Fibroblast of lung (primary cell): ENCODE measurements at regions not wholly inside any gene's neighbourhood (a gene's known extent, or its start where the extent isn't known, plus 50 kb on each side); places are given as distances from the start of the nearest gene placed in this dataset.

Experiments used
- DNase-seq, 2 donors: peaks; one replicate each; pipeline versions ENCODE4 v3.0.0 to v3.0.0-alpha.2; 2010; ENCODE audit warnings: low read depth in 2 of 2
- H2AFZ ChIP-seq: 2 replicates; pipeline ENCODE4 v1.5.1; 2012; ENCODE audit warnings: low read length, control low read depth, inconsistent platforms
- H3K27ac ChIP-seq: 2 replicates; pipeline ENCODE4 v1.5.1; 2011; ENCODE audit warnings: low read length, control low read depth; ENCODE audit not compliant: insufficient read depth
- H3K27me3 ChIP-seq: 2 replicates; pipeline ENCODE4 v1.5.1; 2011; ENCODE audit warnings: mild to moderate bottlenecking, low read length; ENCODE audit not compliant: control insufficient read depth, insufficient read depth
- H3K36me3 ChIP-seq: 2 replicates; pipeline ENCODE4 v1.5.1; 2011; ENCODE audit warnings: low read length; ENCODE audit not compliant: control insufficient read depth, insufficient read depth
- H3K4me1 ChIP-seq: 2 replicates; pipeline ENCODE4 v1.5.1; 2011; ENCODE audit warnings: low read length; ENCODE audit not compliant: control insufficient read depth, insufficient read depth; ENCODE audit errors: extremely low read depth
- H3K4me2 ChIP-seq: 2 replicates; pipeline ENCODE4 v1.5.1; 2011; ENCODE audit warnings: low read length, control low read depth; ENCODE audit not compliant: insufficient read depth; ENCODE audit errors: extremely low read depth
- H3K4me3 ChIP-seq, 4 experiments: fragments of 200-600 bp in 1 of 4; sonication (generic) in 1 of 4; replicated peaks in 1 of 4; 2 replicates each; pipeline ENCODE4 v1.5.1; 2011 to 2016; ENCODE audit warnings: low read length in 4 of 4, low read depth in 3 of 4, mild to moderate bottlenecking in 3 of 4, control low read depth in 2 of 4, inconsistent platforms in 1 of 4, mixed read lengths in 1 of 4; ENCODE audit not compliant: insufficient read depth in 1 of 4; ENCODE audit errors: control extremely low read depth in 1 of 4
- H3K79me2 ChIP-seq: 2 replicates; pipeline ENCODE4 v1.5.1; 2012; ENCODE audit warnings: mild to moderate bottlenecking, low read length, inconsistent platforms; ENCODE audit not compliant: control insufficient read depth, insufficient read depth
- H3K9ac ChIP-seq: 2 replicates; pipeline ENCODE4 v1.5.1; 2011; ENCODE audit warnings: mild to moderate bottlenecking, low read length, control low read depth; ENCODE audit not compliant: insufficient read depth
- H3K9me3 ChIP-seq: 2 replicates; pipeline ENCODE4 v1.5.1; 2012; ENCODE audit warnings: low read depth, low read length; ENCODE audit not compliant: control insufficient read depth, insufficient read depth
- H4K20me1 ChIP-seq: 2 replicates; pipeline ENCODE4 v1.5.1; 2011; ENCODE audit warnings: low read length; ENCODE audit not compliant: control insufficient read depth, insufficient read depth; ENCODE audit errors: extremely low read depth
- CTCF ChIP-seq, 2 donors: IDR thresholded peaks in 1 of 2; conservative IDR thresholded peaks in 1 of 2; 1 replicate in 1 of 2; 2 replicates in 1 of 2; pipeline ENCODE4 v1.5.1; 2011 to 2012; ENCODE audit warnings: low read length in 2 of 2, control low read depth in 1 of 2, inconsistent platforms in 1 of 2, low read depth in 1 of 2, mild to moderate bottlenecking in 1 of 2
- EZH2 ChIP-seq: IDR thresholded peaks from 2 replicates; pipeline ENCODE4 v1.5.1; 2012; ENCODE audit warnings: low read length, control low read depth, mild to moderate bottlenecking; ENCODE audit errors: missing control alignments

- no peaks in the 10 kb centered on the region for H3K79me2 ChIP-seq
- no peaks in the 10 kb centered on the region for H4K20me1 ChIP-seq
- no peak overlapping the region for H3K9ac ChIP-seq
- H3K4me3 ChIP-seq: no peak overlapping the region
- H3K4me2 ChIP-seq: no peak overlapping the region
- H2AFZ ChIP-seq: no peak overlapping the region
- H3K27ac ChIP-seq: no peak overlapping the region
- DNase-seq: no peak
- TF ChIP-seq EZH2 (no peak), CTCF (conservative IDR thresholded peaks at IDR 0.05 in 1 of 2, IDR thresholded peaks at IDR 0.05 in 1 of 2; ENCODE audit: low read depth in 1 of 2, low read length in 2 of 2) (no peak)
- no peaks in the 10 kb centered on the region for H3K36me3 ChIP-seq
- no peaks in the 10 kb centered on the region for H3K9me3 ChIP-seq
- no peaks in the 10 kb centered on the region for H3K4me1 ChIP-seq
- H3K27me3 ChIP-seq: no peaks in the 10 kb centered on the region
Measured at GRCh38 chr12:127781336-127781735, 485.6 kb upstream of the TMEM132C start.

GRCh38 chr12:127785540-127785939, 481.4 kb upstream of the TMEM132C start:
- Histone ChIP-seq H3K4me2 (no peak overlapping the region), H3K9me3 (no peaks in the 10 kb centered on the region), H2AFZ (no peak overlapping the region), H4K20me1 (no peaks in the 10 kb centered on the region), H3K27ac (no peak overlapping the region), H3K4me1 (no peaks in the 10 kb centered on the region), H3K79me2 (no peaks in the 10 kb centered on the region), H3K9ac (no peak overlapping the region), H3K36me3 (no peaks in the 10 kb centered on the region), H3K27me3 (no peaks in the 10 kb centered on the region), H3K4me3 (no peak overlapping the region)
- peak in 1 of 2 donors; percentile 79 for DNase-seq
- TF ChIP-seq EZH2 (no peak), CTCF (conservative IDR thresholded peaks at IDR 0.05 in 1 of 2, IDR thresholded peaks at IDR 0.05 in 1 of 2; ENCODE audit: low read depth in 1 of 2, low read length in 2 of 2) (no peak)

GRCh38 chr12:127785986-127786590, 480.9 kb upstream of the TMEM132C start:
- peak overlapping the region; percentile 13 for H3K4me2 ChIP-seq
- H3K36me3 ChIP-seq: no peaks in the 10 kb centered on the region
- no peaks in the 10 kb centered on the region for H3K9me3 ChIP-seq
- no peaks in the 10 kb centered on the region for H4K20me1 ChIP-seq
- TF ChIP-seq EZH2 (no peak), CTCF (conservative IDR thresholded peaks at IDR 0.05 in 1 of 2, IDR thresholded peaks at IDR 0.05 in 1 of 2; ENCODE audit: low read depth in 1 of 2, low read length in 2 of 2) (no peak)
- H3K27me3 ChIP-seq: no peaks in the 10 kb centered on the region
- H3K9ac ChIP-seq: no peak overlapping the region
- H3K27ac ChIP-seq: no peak overlapping the region
- H2AFZ ChIP-seq: no peak overlapping the region
- H3K79me2 ChIP-seq: no peaks in the 10 kb centered on the region
- H3K4me3 ChIP-seq: no peak overlapping the region
- H3K4me1 ChIP-seq: no peaks in the 10 kb centered on the region
- no peak for DNase-seq
